ENCODE measurements at regions not wholly inside any gene's neighbourhood (a gene's known extent, or its start where the extent isn't known, plus 50 kb on each side); places are given as distances from the start of the nearest gene placed in this dataset.

GRCh38 chr21:16855164-16855667 is 657.6 kb upstream of the CXADR start:
- H3K36me3 ChIP-seq = no peaks in the 10 kb centered on the region
- DNase-seq = no peak
- H3K4me3 ChIP-seq = no peak overlapping the region
- intact Hi-C loops (cut with DNase I; ENCODE audit: low total_unique reads) = no loop called here
- H3K4me1 ChIP-seq = no peaks in the 10 kb centered on the region
- no peaks in the 10 kb centered on the region for H3K27me3 ChIP-seq (replicated peaks in 1 of 7)
- no peak overlapping the region for H3K27ac ChIP-seq
- H3K9me3 ChIP-seq = peaks cover 0 to 46% (median 26%) of the 10 kb centered on the region in 8 donors
- TF ChIP-seq POLR2A (IDR thresholded peaks at IDR 0.05) (no peak), POLR2AphosphoS5 (IDR thresholded peaks at IDR 0.05) (no peak), CTCF (IDR thresholded peaks at IDR 0.05 in 8 of 11, conservative IDR thresholded peaks at IDR 0.05 in 3 of 11) (no peak)

- intact Hi-C loops (cut with DNase I; ENCODE audit: low total_unique reads) = no loop called here
- 86 to 100% (median 94%) methylated on average over 1 of the region's 1 CpG for WGBS, 5 donors
- Histone ChIP-seq H3K27me3 (replicated peaks in 1 of 7) (no peaks in the 10 kb centered on the region), H3K4me1 (no peaks in the 10 kb centered on the region), H3K9me3 (peaks cover 0 to 7% (median 0%) of the 10 kb centered on the region in 8 donors), H3K27ac (no peak overlapping the region), H3K4me3 (no peak overlapping the region), H3K36me3 (no peaks in the 10 kb centered on the region)
- DNase-seq = no peak
- TF ChIP-seq CTCF (IDR thresholded peaks at IDR 0.05 in 8 of 11, conservative IDR thresholded peaks at IDR 0.05 in 3 of 11) (no peak), POLR2A (IDR thresholded peaks at IDR 0.05) (no peak), POLR2AphosphoS5 (IDR thresholded peaks at IDR 0.05) (no peak)
These were observed 649.4 kb upstream of the CXADR start for GRCh38 chr21:16863362-16863905.

GRCh38 chr21:16863908-16864307 is 648.9 kb upstream of the CXADR start:
- intact Hi-C loops (cut with DNase I; ENCODE audit: low total_unique reads) = no loop called here
- no peaks in the 10 kb centered on the region for H3K27me3 ChIP-seq (replicated peaks in 1 of 7)
- 78 to 89% (median 80%) methylated on average over 4 of the region's 4 CpGs for WGBS, 5 donors
- no peak overlapping the region for H3K4me3 ChIP-seq
- DNase-seq = no peak
- H3K36me3 ChIP-seq = no peaks in the 10 kb centered on the region
- H3K4me1 ChIP-seq = no peaks in the 10 kb centered on the region
- H3K27ac ChIP-seq = no peak overlapping the region
- TF ChIP-seq POLR2A (IDR thresholded peaks at IDR 0.05) (no peak), POLR2AphosphoS5 (IDR thresholded peaks at IDR 0.05) (no peak), CTCF (IDR thresholded peaks at IDR 0.05 in 8 of 11, conservative IDR thresholded peaks at IDR 0.05 in 3 of 11) (no peak)
- peaks cover 0 to 2% (median 0%) of the 10 kb centered on the region in 8 donors for H3K9me3 ChIP-seq

- no peaks in the 10 kb centered on the region for H3K4me1 ChIP-seq
- no peaks in the 10 kb centered on the region for H3K9me3 ChIP-seq
- TF ChIP-seq POLR2A (IDR thresholded peaks at IDR 0.05) (no peak), CTCF (IDR thresholded peaks at IDR 0.05 in 8 of 11, conservative IDR thresholded peaks at IDR 0.05 in 3 of 11) (no peak)
- H3K36me3 ChIP-seq = no peaks in the 10 kb centered on the region
- no peak overlapping the region for H3K4me3 ChIP-seq
- DNase-seq = no peak
- no peak overlapping the region for H3K27ac ChIP-seq
- intact Hi-C loops (cut with DNase I; ENCODE audit: low total_unique reads) = no loop called here
- no peaks in the 10 kb centered on the region for H3K27me3 ChIP-seq (replicated peaks in 1 of 7)
These were observed 647.2 kb upstream of the CXADR start for GRCh38 chr21:16865632-16866031.

Data from spleen (tissue), 11 donors.